HEK293 (cell line): ENCODE measurements at regions not wholly inside any gene's neighbourhood (a gene's known extent, or its start where the extent isn't known, plus 50 kb on each side); places are given as distances from the start of the nearest gene placed in this dataset.

Experiments
- CTCF ChIP-seq: fragments of 450-650 bp; formaldehyde crosslinking; IDR thresholded peaks from 2 replicates; pipeline ENCODE4 v1.5.1; 2016; ENCODE audit warnings: missing biosample characterization, missing genetic modification characterization
- FEZF1 ChIP-seq: fragments of 450-650 bp; formaldehyde crosslinking; IDR thresholded peaks from 2 replicates; pipeline ENCODE4 v1.5.1; 2016; ENCODE audit warnings: missing biosample characterization, missing genetic modification characterization
- HOXD13 ChIP-seq: sonication (generic); formaldehyde crosslinking; IDR thresholded peaks from 2 replicates; pipeline ENCODE4 v1.8.0; 2022; ENCODE audit warnings: missing genetic modification reagents, borderline replicate concordance
- OVOL3 ChIP-seq: fragments of 450-650 bp; formaldehyde crosslinking; IDR thresholded peaks from 2 replicates; pipeline ENCODE4 v1.5.1; 2016; ENCODE audit warnings: missing biosample characterization, missing genetic modification characterization
- SP7 ChIP-seq: fragments of 450-650 bp; formaldehyde crosslinking; IDR thresholded peaks from 2 replicates; pipeline ENCODE4 v1.5.1; 2016; ENCODE audit warnings: missing biosample characterization, missing genetic modification characterization
- TRIM28 ChIP-seq: IDR thresholded peaks from 2 replicates; pipeline ENCODE4 v1.6.1; 2011; ENCODE audit warnings: low read length, control low read depth, borderline replicate concordance
- WT1 ChIP-seq: fragments of 450-650 bp; formaldehyde crosslinking; IDR thresholded peaks from 2 replicates; pipeline ENCODE4 v1.5.1; 2016; ENCODE audit warnings: missing biosample characterization, missing genetic modification characterization
- ZBTB48 ChIP-seq: fragments of 450-650 bp; formaldehyde crosslinking; IDR thresholded peaks from 2 replicates; pipeline ENCODE4 v1.5.1; 2016; ENCODE audit warnings: missing biosample characterization, missing genetic modification characterization
- ZBTB7A ChIP-seq: fragments of 450-650 bp; formaldehyde crosslinking; IDR thresholded peaks from 2 replicates; pipeline ENCODE4 v1.5.1; 2016; ENCODE audit warnings: low read depth, missing biosample characterization, missing genetic modification characterization
- ZEB2 ChIP-seq: fragments of 450-650 bp; formaldehyde crosslinking; IDR thresholded peaks from 2 replicates; pipeline ENCODE4 v1.5.1; 2016; ENCODE audit warnings: missing biosample characterization, missing genetic modification characterization
- ZIC2 ChIP-seq: fragments of 450-650 bp; formaldehyde crosslinking; IDR thresholded peaks from 2 replicates; pipeline ENCODE4 v1.5.1; 2016; ENCODE audit warnings: missing biosample characterization, missing genetic modification characterization
- ZNF121 ChIP-seq: fragments of 450-650 bp; formaldehyde crosslinking; IDR thresholded peaks from 2 replicates; pipeline ENCODE4 v1.5.1; 2016; ENCODE audit warnings: missing biosample characterization, missing genetic modification characterization
- ZNF140 ChIP-seq: fragments of 450-650 bp; formaldehyde crosslinking; IDR thresholded peaks from 2 replicates; pipeline ENCODE4 v1.5.1; 2016; ENCODE audit warnings: missing biosample characterization, missing genetic modification characterization
- ZNF302 ChIP-seq: fragments of 450-650 bp; formaldehyde crosslinking; IDR thresholded peaks from 2 replicates; pipeline ENCODE4 v1.5.1; 2016; ENCODE audit warnings: missing biosample characterization, missing genetic modification characterization, low read depth
- ZNF423 ChIP-seq: fragments of 450-650 bp; formaldehyde crosslinking; IDR thresholded peaks from 2 replicates; pipeline ENCODE4 v1.5.1; 2016; ENCODE audit warnings: missing biosample characterization, missing genetic modification characterization
- ZNF449 ChIP-seq: fragments of 450-650 bp; formaldehyde crosslinking; IDR thresholded peaks from 2 replicates; pipeline ENCODE4 v1.5.1; 2017; ENCODE audit warnings: missing biosample characterization, mild to moderate bottlenecking, missing genetic modification characterization, moderate library complexity
- ZNF529 ChIP-seq: fragments of 450-650 bp; formaldehyde crosslinking; IDR thresholded peaks from 2 replicates; pipeline ENCODE4 v1.5.1; 2017; ENCODE audit warnings: missing genetic modification characterization, missing biosample characterization; ENCODE audit not compliant: insufficient replicate concordance
- ZNF555 ChIP-seq: fragments of 450-650 bp; formaldehyde crosslinking; conservative IDR thresholded peaks from 2 replicates; pipeline ENCODE4 v1.5.1; 2017; ENCODE audit warnings: missing biosample characterization, mild to moderate bottlenecking, missing genetic modification characterization, inconsistent platforms
- ZNF580 ChIP-seq: fragments of 450-650 bp; formaldehyde crosslinking; IDR thresholded peaks from 2 replicates; pipeline ENCODE4 v1.5.1; 2016; ENCODE audit warnings: missing biosample characterization, missing genetic modification characterization
- ZNF707 ChIP-seq: fragments of 450-650 bp; formaldehyde crosslinking; IDR thresholded peaks from 2 replicates; pipeline ENCODE4 v1.5.1; 2016; ENCODE audit warnings: missing biosample characterization, missing genetic modification characterization
- ZNF837 ChIP-seq: fragments of 450-650 bp; formaldehyde crosslinking; IDR thresholded peaks from 2 replicates; pipeline ENCODE4 v1.5.1; 2016; ENCODE audit warnings: missing biosample characterization, missing genetic modification characterization
- ZSCAN16 ChIP-seq: fragments of 450-650 bp; formaldehyde crosslinking; IDR thresholded peaks from 2 replicates; pipeline ENCODE4 v1.5.1; 2016; ENCODE audit warnings: missing biosample characterization, missing genetic modification characterization
- TF ChIP-seq, protein P1 (sequence below): fragments of 450-650 bp; formaldehyde crosslinking; IDR thresholded peaks from 2 replicates; pipeline ENCODE4 v1.5.1; 2016; ENCODE audit warnings: missing biosample characterization, missing genetic modification characterization
- TF ChIP-seq, protein P2 (sequence below): fragments of 450-650 bp; formaldehyde crosslinking; IDR thresholded peaks from 2 replicates; pipeline ENCODE4 v1.5.1; 2017; ENCODE audit warnings: missing biosample characterization, missing genetic modification characterization
- TF ChIP-seq, protein P3 (sequence below): fragments of 450-650 bp; IDR thresholded peaks from 2 replicates; pipeline ENCODE4 v1.5.1; 2018; ENCODE audit warnings: missing biosample characterization, mild to moderate bottlenecking, missing genetic modification characterization
- TF ChIP-seq, protein P4 (sequence below): fragments of 450-650 bp; formaldehyde crosslinking; IDR thresholded peaks from 2 replicates; pipeline ENCODE4 v1.5.1; 2017; ENCODE audit warnings: missing biosample characterization, missing genetic modification characterization

- no peak for TF ChIP-seq ZNF529 (tag by site-specific recombination)
- TF ChIP-seq OVOL3 (tag by site-specific recombination) = 0 out of 2 replicates have a peak, but pooled peaks have one; percentile 23
- peak; percentile 99 for TF ChIP-seq FEZF1 (tag by site-specific recombination)
- TF ChIP-seq ZNF121 (tag by site-specific recombination) = no peak
- no peak for TF ChIP-seq ZNF837 (tag by site-specific recombination)
- no peak for TF ChIP-seq ZBTB48
- no peak for TF ChIP-seq ZNF449 (tag by site-specific recombination)
- no peak for TF ChIP-seq ZNF707 (tag by site-specific recombination)
- no peak for TF ChIP-seq CTCF (tag by site-specific recombination)
- TF ChIP-seq ZNF555 (tag by site-specific recombination) = no peak
- 0 out of 2 replicates have a peak, but pooled peaks have one; percentile 10 for TF ChIP-seq ZNF580
- TF ChIP-seq, protein P1, sequence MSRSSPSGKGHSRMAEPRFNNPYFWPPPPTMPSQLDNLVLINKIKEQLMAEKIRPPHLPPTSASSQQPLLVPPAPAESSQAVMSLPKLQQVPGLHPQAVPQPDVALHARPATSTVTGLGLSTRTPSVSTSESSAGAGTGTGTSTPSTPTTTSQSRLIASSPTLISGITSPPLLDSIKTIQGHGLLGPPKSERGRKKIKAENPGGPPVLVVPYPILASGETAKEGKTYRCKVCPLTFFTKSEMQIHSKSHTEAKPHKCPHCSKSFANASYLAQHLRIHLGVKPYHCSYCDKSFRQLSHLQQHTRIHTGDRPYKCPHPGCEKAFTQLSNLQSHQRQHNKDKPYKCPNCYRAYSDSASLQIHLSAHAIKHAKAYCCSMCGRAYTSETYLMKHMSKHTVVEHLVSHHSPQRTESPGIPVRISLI = no peak
- TF ChIP-seq, protein P2, sequence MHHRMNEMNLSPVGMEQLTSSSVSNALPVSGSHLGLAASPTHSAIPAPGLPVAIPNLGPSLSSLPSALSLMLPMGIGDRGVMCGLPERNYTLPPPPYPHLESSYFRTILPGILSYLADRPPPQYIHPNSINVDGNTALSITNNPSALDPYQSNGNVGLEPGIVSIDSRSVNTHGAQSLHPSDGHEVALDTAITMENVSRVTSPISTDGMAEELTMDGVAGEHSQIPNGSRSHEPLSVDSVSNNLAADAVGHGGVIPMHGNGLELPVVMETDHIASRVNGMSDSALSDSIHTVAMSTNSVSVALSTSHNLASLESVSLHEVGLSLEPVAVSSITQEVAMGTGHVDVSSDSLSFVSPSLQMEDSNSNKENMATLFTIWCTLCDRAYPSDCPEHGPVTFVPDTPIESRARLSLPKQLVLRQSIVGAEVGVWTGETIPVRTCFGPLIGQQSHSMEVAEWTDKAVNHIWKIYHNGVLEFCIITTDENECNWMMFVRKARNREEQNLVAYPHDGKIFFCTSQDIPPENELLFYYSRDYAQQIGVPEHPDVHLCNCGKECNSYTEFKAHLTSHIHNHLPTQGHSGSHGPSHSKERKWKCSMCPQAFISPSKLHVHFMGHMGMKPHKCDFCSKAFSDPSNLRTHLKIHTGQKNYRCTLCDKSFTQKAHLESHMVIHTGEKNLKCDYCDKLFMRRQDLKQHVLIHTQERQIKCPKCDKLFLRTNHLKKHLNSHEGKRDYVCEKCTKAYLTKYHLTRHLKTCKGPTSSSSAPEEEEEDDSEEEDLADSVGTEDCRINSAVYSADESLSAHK = peak; percentile 49; the same call in 1 of the 2 replicates
- TF ChIP-seq ZBTB7A (tag by site-specific recombination) = no peak
- TF ChIP-seq, protein P3, sequence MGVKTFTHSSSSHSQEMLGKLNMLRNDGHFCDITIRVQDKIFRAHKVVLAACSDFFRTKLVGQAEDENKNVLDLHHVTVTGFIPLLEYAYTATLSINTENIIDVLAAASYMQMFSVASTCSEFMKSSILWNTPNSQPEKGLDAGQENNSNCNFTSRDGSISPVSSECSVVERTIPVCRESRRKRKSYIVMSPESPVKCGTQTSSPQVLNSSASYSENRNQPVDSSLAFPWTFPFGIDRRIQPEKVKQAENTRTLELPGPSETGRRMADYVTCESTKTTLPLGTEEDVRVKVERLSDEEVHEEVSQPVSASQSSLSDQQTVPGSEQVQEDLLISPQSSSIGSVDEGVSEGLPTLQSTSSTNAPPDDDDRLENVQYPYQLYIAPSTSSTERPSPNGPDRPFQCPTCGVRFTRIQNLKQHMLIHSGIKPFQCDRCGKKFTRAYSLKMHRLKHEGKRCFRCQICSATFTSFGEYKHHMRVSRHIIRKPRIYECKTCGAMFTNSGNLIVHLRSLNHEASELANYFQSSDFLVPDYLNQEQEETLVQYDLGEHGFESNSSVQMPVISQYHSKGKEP (tag by site-specific recombination) = peak; percentile 93
- no peak for TF ChIP-seq ZSCAN16 (tag by site-specific recombination)
- TF ChIP-seq TRIM28 = no peak; the same call in 1 of the 2 replicates
- TF ChIP-seq SP7 (tag by site-specific recombination) = 0 out of 2 replicates have a peak, but pooled peaks have one; percentile 66
- no peak for TF ChIP-seq HOXD13 (CRISPR knock-in tag)
- TF ChIP-seq ZNF423 (tag by site-specific recombination) = no peak
- TF ChIP-seq WT1 = peak; percentile 30; the same call in 1 of the 2 replicates
- 0 out of 2 replicates have a peak, but pooled peaks have one; percentile 41 for TF ChIP-seq ZEB2
- TF ChIP-seq ZNF140 (tag by site-specific recombination) = no peak
- TF ChIP-seq, protein P4, sequence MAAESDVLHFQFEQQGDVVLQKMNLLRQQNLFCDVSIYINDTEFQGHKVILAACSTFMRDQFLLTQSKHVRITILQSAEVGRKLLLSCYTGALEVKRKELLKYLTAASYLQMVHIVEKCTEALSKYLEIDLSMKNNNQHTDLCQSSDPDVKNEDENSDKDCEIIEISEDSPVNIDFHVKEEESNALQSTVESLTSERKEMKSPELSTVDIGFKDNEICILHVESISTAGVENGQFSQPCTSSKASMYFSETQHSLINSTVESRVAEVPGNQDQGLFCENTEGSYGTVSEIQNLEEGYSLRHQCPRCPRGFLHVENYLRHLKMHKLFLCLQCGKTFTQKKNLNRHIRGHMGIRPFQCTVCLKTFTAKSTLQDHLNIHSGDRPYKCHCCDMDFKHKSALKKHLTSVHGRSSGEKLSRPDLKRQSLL (tag by site-specific recombination) = peak; percentile 34; the same call in 1 of the 2 replicates
- peak; percentile 68 for TF ChIP-seq ZIC2 (tag by site-specific recombination)
- no peak for TF ChIP-seq ZNF302 (tag by site-specific recombination)
Measured at GRCh38 chr10:33483124-33483815, 148.8 kb upstream of the NRP1 start (continued).
